ENCODE measurements at regions not wholly inside any gene's neighbourhood (a gene's known extent, or its start where the extent isn't known, plus 50 kb on each side); places are given as distances from the start of the nearest gene placed in this dataset.

GRCh38 chr6:110529907-110530306, 53.5 kb upstream of the SLC22A16 start:
- H2BK20ac ChIP-seq (ENCODE audit: low read length) = no peak overlapping the region
- H3K56ac ChIP-seq (replicated peaks; ENCODE audit: insufficient read length, low read depth, low read length) = no peak overlapping the region
- H3K4ac ChIP-seq (replicated peaks; ENCODE audit: insufficient read length, low read depth, low read length) = no peak overlapping the region
- no peaks in the 10 kb centered on the region for H3K79me2 ChIP-seq (ENCODE audit: control insufficient read depth in 1 of 2, insufficient read depth in 2 of 2, low read length in 2 of 2)
- H4K20me1 ChIP-seq (replicated peaks in 1 of 2; ENCODE audit: control insufficient read depth in 1 of 2, insufficient read depth in 2 of 2, low read length in 2 of 2) = no peaks in the 10 kb centered on the region
- no peak overlapping the region for H4K5ac ChIP-seq (ENCODE audit: insufficient read length, low read depth, low read length)
- TF ChIP-seq RXRA (IDR thresholded peaks at IDR 0.05; ENCODE audit: insufficient read depth, low read depth, low read length) (no peak), E2F6 (IDR thresholded peaks at IDR 0.05) (no peak), CREB1 (IDR thresholded peaks at IDR 0.05) (no peak), USF2 (IDR thresholded peaks at IDR 0.05; ENCODE audit: low read length) (no peak), CHD2 (IDR thresholded peaks at IDR 0.05; ENCODE audit: low read length) (no peak), MAFK (IDR thresholded peaks at IDR 0.05; ENCODE audit: low read depth, low read length) (no peak), CEBPB (IDR thresholded peaks at IDR 0.05; ENCODE audit: low read depth, low read length) (no peak)
- no peak overlapping the region for H2BK5ac ChIP-seq (ENCODE audit: low read depth, low read length)
- peaks cover 0 to 2% (median 0%) of the 10 kb centered on the region in 4 experiments; a peak in 1 of 7 replicates for H3K4me1 ChIP-seq (replicated peaks in 1 of 4; ENCODE audit: control insufficient read depth in 3 of 4, insufficient read depth in 4 of 4, low read length in 3 of 4)
- H2AFZ ChIP-seq (ENCODE audit: low read length) = no peak overlapping the region
- no peaks in the 10 kb centered on the region for H3K79me1 ChIP-seq (ENCODE audit: low read depth, low read length)
- no peak overlapping the region for H4K8ac ChIP-seq (ENCODE audit: extremely low read depth, insufficient read depth, low read length)
- no peak overlapping the region for H3K14ac ChIP-seq (ENCODE audit: insufficient read length)
- no peak overlapping the region for H2AK5ac ChIP-seq (ENCODE audit: low read depth, low read length)
- H3K9me3 ChIP-seq (ENCODE audit: insufficient read depth in 2 of 2, low read depth in 1 of 2, low read length in 1 of 2) = peaks cover 4 to 5% of the 10 kb centered on the region in 2 experiments
- H3K4me2 ChIP-seq (ENCODE audit: insufficient read depth in 1 of 2, low read depth in 2 of 2, low read length in 2 of 2) = no peak overlapping the region
- DNase-seq (ENCODE audit: low read depth in 1 of 2, low spot score in 2 of 2) (no peak), FAIRE-seq (no peak)
- WGBS, 2 experiments (ENCODE audit: extremely low coverage in 1 of 2, insufficient coverage in 1 of 2, insufficient read length in 1 of 2, insufficient replicate concordance in 2 of 2, low coverage in 1 of 2, low lambda C conversion rate in 2 of 2, missing lambda C conversion rate in 1 of 2) = 86% methylated on average over 3 of the region's 3 CpGs; no CpG with 5 or more reads in 1 of the 2 experiments
- H3K9ac ChIP-seq (replicated peaks in 1 of 4; ENCODE audit: extremely low read depth in 1 of 4, low read depth in 3 of 4, low read length in 3 of 4) = no peak overlapping the region
- H2BK15ac ChIP-seq (ENCODE audit: low read length) = no peak overlapping the region
- no peak overlapping the region for H2BK120ac ChIP-seq (replicated peaks; ENCODE audit: low read depth, low read length)
- CTCF ChIA-PET (ENCODE audit: partially characterized antibody) = interaction anchor here (0.6 to 1.9 kb wide), 7 partner anchors 9 to 552 kb away, joined by 3 to 9 read pairs (median 3); no protein-coding TSS in a partner anchor
- no peak overlapping the region for H2BK12ac ChIP-seq (ENCODE audit: low read depth, low read length)
- H3K4me3 ChIP-seq (ENCODE audit: extremely low read depth in 1 of 4, insufficient read depth in 2 of 4, low read depth in 3 of 4, low read length in 4 of 4) = no peak overlapping the region
- no peaks in the 10 kb centered on the region for H3K23me2 ChIP-seq (ENCODE audit: low read depth, low read length)
- no peaks in the 10 kb centered on the region for H3K27me3 ChIP-seq (replicated peaks in 1 of 4; ENCODE audit: control insufficient read depth in 3 of 4, extremely low read depth in 1 of 4, insufficient read depth in 3 of 4, low read length in 3 of 4)
- POLR2A ChIA-PET (ENCODE audit: partially characterized antibody) = no interaction called here
- no peak overlapping the region for H3K18ac ChIP-seq (ENCODE audit: extremely low read depth, low read length)
- no peak overlapping the region for H4K91ac ChIP-seq (replicated peaks; ENCODE audit: insufficient read length, low read length)
- no peak overlapping the region for H3K27ac ChIP-seq (ENCODE audit: low read depth, low read length)
- no peak overlapping the region for H3K23ac ChIP-seq (ENCODE audit: insufficient read length)
- H3K36me3 ChIP-seq (ENCODE audit: control insufficient read depth in 2 of 4, insufficient read depth in 4 of 4, low read length in 3 of 4) = no peaks in the 10 kb centered on the region

All from H1 (cell line).